HG03108 (cell line): ENCODE measurements at regions not wholly inside any gene's neighbourhood (a gene's known extent, or its start where the extent isn't known, plus 50 kb on each side); places are given as distances from the start of the nearest gene placed in this dataset.

Experiments
- ATAC-seq: cut with Tn5 transposase; IDR thresholded peaks from one replicate; pipeline ENCODE4 v1.9.1; 2021; ENCODE audit warnings: moderate library complexity; ENCODE audit not compliant: unreplicated experiment

- no peak for ATAC-seq
These were observed 91.6 kb upstream of the ATF7IP start for GRCh38 chr12:14273913-14274311.

GRCh38 chr12:14275111-14275510, 90.4 kb upstream of the ATF7IP start:
- no peak for ATAC-seq

- no peak for ATAC-seq
These were observed 89.6 kb upstream of the ATF7IP start for GRCh38 chr12:14275886-14276285.

GRCh38 chr12:14278294-14278953, 87.1 kb upstream of the ATF7IP start:
- ATAC-seq = no peak

- ATAC-seq = no peak
These were observed 85.6 kb upstream of the ATF7IP start for GRCh38 chr12:14279845-14280244.

- no peak for ATAC-seq
These were observed 84.6 kb upstream of the ATF7IP start for GRCh38 chr12:14280921-14281320.

GRCh38 chr12:14281539-14281938, 83.9 kb upstream of the ATF7IP start:
- ATAC-seq = no peak

- peak; percentile 40 for ATAC-seq
These were observed 81.9 kb upstream of the ATF7IP start for GRCh38 chr12:14283489-14284144.

- ATAC-seq = peak; percentile 68
These were observed 81.2 kb upstream of the ATF7IP start for GRCh38 chr12:14284184-14284722.

- no peak for ATAC-seq
These were observed 75.9 kb upstream of the ATF7IP start for GRCh38 chr12:14289601-14290000.

GRCh38 chr12:14290951-14291350, 74.5 kb upstream of the ATF7IP start:
- no peak for ATAC-seq

GRCh38 chr12:14303661-14304155, 61.8 kb upstream of the ATF7IP start:
- no peak for ATAC-seq

- no peak for ATAC-seq
These were observed 58.5 kb upstream of the ATF7IP start for GRCh38 chr12:14307004-14307403.

- ATAC-seq = no peak
These were observed 57.0 kb upstream of the ATF7IP start for GRCh38 chr12:14308516-14308915.

GRCh38 chr12:14310866-14311265, 54.6 kb upstream of the ATF7IP start:
- no peak for ATAC-seq

GRCh38 chr12:14313379-14314138, 51.9 kb upstream of the ATF7IP start:
- ATAC-seq = no peak

- no peak for ATAC-seq
These were observed 50.7 kb upstream of the ATF7IP start for GRCh38 chr12:14314801-14315200.

GRCh38 chr12:14315501-14315900, 50.0 kb upstream of the ATF7IP start:
- ATAC-seq = no peak
